CD14-positive monocyte (primary cell): ENCODE measurements at regions not wholly inside any gene's neighbourhood (a gene's known extent, or its start where the extent isn't known, plus 50 kb on each side); places are given as distances from the start of the nearest gene placed in this dataset.

Source experiments
- DNase-seq, 3 donors: peaks; one replicate each; pipeline ENCODE4 v3.0.0-alpha.2; 2011 to 2022
- H2AFZ ChIP-seq: 2 replicates; pipeline ENCODE4 v1.6.0; 2012; ENCODE audit warnings: mild to moderate bottlenecking, low read depth, low read length, inconsistent platforms; ENCODE audit not compliant: insufficient read depth, poor library complexity, severe bottlenecking
- H3K27ac ChIP-seq, 2 donors: 1 replicate in 1 of 2; 2 replicates in 1 of 2; pipeline ENCODE4 v1.5.1; 2012 to 2013; ENCODE audit warnings: low read length in 2 of 2, control low read depth in 1 of 2, inconsistent platforms in 1 of 2, low read depth in 1 of 2, mild to moderate bottlenecking in 1 of 2
- H3K27me3 ChIP-seq, 2 donors: one replicate each; pipeline versions ENCODE4 v1.6.0 to v1.6.1; 2011 to 2013; ENCODE audit warnings: low read length in 2 of 2; ENCODE audit not compliant: control insufficient read depth in 2 of 2, insufficient read depth in 2 of 2
- H3K36me3 ChIP-seq, 2 donors: replicated peaks in 1 of 2; 1 replicate in 1 of 2; 2 replicates in 1 of 2; pipeline versions ENCODE4 v1.5.1 to v1.6.1; 2012 to 2013; ENCODE audit warnings: low read length in 2 of 2, control low read depth in 1 of 2, inconsistent platforms in 1 of 2, mild to moderate bottlenecking in 1 of 2; ENCODE audit not compliant: insufficient read depth in 2 of 2, control insufficient read depth in 1 of 2
- H3K4me1 ChIP-seq, 2 donors: 1 replicate in 1 of 2; 2 replicates in 1 of 2; pipeline versions ENCODE4 v1.5.1 to v1.6.1; 2012 to 2013; ENCODE audit warnings: low read length in 2 of 2, control low read depth in 1 of 2, inconsistent platforms in 1 of 2, mild to moderate bottlenecking in 1 of 2, moderate library complexity in 1 of 2; ENCODE audit not compliant: insufficient read depth in 2 of 2, control insufficient read depth in 1 of 2
- H3K4me2 ChIP-seq: replicated peaks from 2 replicates; pipeline ENCODE3; 2012; ENCODE audit warnings: low read length, moderate library complexity, mild to moderate bottlenecking; ENCODE audit not compliant: poor library complexity, severe bottlenecking; ENCODE audit errors: extremely low read depth
- H3K4me3 ChIP-seq, 3 experiments: fragments of 200-600 bp in 1 of 3; sonication (generic) in 1 of 3; replicated peaks in 1 of 3; 1 replicate in 2 of 3; 2 replicates in 1 of 3; pipeline ENCODE4 v1.5.1; 2011 to 2013; ENCODE audit warnings: low read length in 3 of 3, mild to moderate bottlenecking in 3 of 3, control low read depth in 2 of 3, low read depth in 2 of 3, inconsistent platforms in 1 of 3, moderate library complexity in 1 of 3
- H3K79me2 ChIP-seq: 2 replicates; pipeline ENCODE4 v1.6.0; 2012; ENCODE audit warnings: mild to moderate bottlenecking, control low read depth, inconsistent platforms, low read length, moderate library complexity; ENCODE audit not compliant: insufficient read depth
- H3K9ac ChIP-seq: 2 replicates; pipeline ENCODE4 v1.6.0; 2017; ENCODE audit warnings: low read length, mild to moderate bottlenecking; ENCODE audit not compliant: insufficient read depth, poor library complexity, severe bottlenecking
- H3K9me3 ChIP-seq, 2 donors: replicated peaks in 1 of 2; 1 replicate in 1 of 2; 2 replicates in 1 of 2; pipeline versions ENCODE4 v1.5.1 to v1.6.1; 2012 to 2013; ENCODE audit warnings: low read length in 2 of 2, control low read depth in 1 of 2; ENCODE audit not compliant: control insufficient read depth in 1 of 2, insufficient read depth in 1 of 2
- H4K20me1 ChIP-seq: 2 replicates; pipeline ENCODE4 v1.6.0; 2012; ENCODE audit warnings: mild to moderate bottlenecking, low read length, control low read depth, moderate library complexity; ENCODE audit not compliant: insufficient read depth
- H3K27ac Mint-ChIP-seq, 7 donors: one replicate each; pipeline ENCODE4 v1.8.0; 2020; ENCODE audit warnings: mild to moderate bottlenecking in 7 of 7, mixed read lengths in 7 of 7, moderate library complexity in 6 of 7, inconsistent platforms in 2 of 7
- H3K27me3 Mint-ChIP-seq, 3 donors: one replicate each; pipeline ENCODE4 v1.8.0; 2021 to 2022; ENCODE audit warnings: low read depth in 3 of 3, mild to moderate bottlenecking in 3 of 3, mixed read lengths in 3 of 3, moderate library complexity in 3 of 3, inconsistent platforms in 1 of 3
- H3K36me3 Mint-ChIP-seq, 2 donors: one replicate each; pipeline ENCODE4 v1.8.0; 2020; ENCODE audit warnings: mixed read lengths in 2 of 2, inconsistent platforms in 1 of 2, mild to moderate bottlenecking in 1 of 2
- H3K4me1 Mint-ChIP-seq: one replicate; pipeline ENCODE4 v1.8.0; 2020; ENCODE audit warnings: mild to moderate bottlenecking, mixed read lengths
- H3K4me3 Mint-ChIP-seq, 2 donors: one replicate each; pipeline ENCODE4 v1.8.0; 2020; ENCODE audit warnings: mild to moderate bottlenecking in 2 of 2, mixed read lengths in 2 of 2, moderate library complexity in 1 of 2
- H3K9me3 Mint-ChIP-seq, 7 donors: one replicate each; pipeline ENCODE4 v1.8.0; 2020 to 2022; ENCODE audit warnings: mixed read lengths in 7 of 7, mild to moderate bottlenecking in 6 of 7, moderate library complexity in 6 of 7, inconsistent platforms in 2 of 7
- CTCF ChIP-seq: fragments of 200-600 bp; IDR thresholded peaks from one replicate; pipeline ENCODE4 v1.8.0; 2022; ENCODE audit warnings: antibody characterized with exemption, mild to moderate bottlenecking
- WGBS: methylation state at CpG from one replicate; pipeline ENCODE4 v1.1.5; 2013; ENCODE audit warnings: missing lambda C conversion rate; ENCODE audit not compliant: insufficient coverage; 5-methylcytosine and 5-hydroxymethylcytosine counted together
- intact Hi-C, 2 donors: fragments of 100-400 bp; cut with micrococcal nuclease; formaldehyde crosslinking; loops; one replicate each; pipeline versions ENCODE4 v1.15.0 to v1.15.1; 2023

- no peak overlapping the region for H3K4me3 ChIP-seq
- H3K9me3 Mint-ChIP-seq, result peaks cover 3 to 21% (median 8%) of the 10 kb centered on the region in 7 donors
- H3K36me3 ChIP-seq, result no peaks in the 10 kb centered on the region
- H3K4me3 Mint-ChIP-seq, result no peak overlapping the region
- TF ChIP-seq CTCF, result no peak
- no peaks in the 10 kb centered on the region for H3K4me1 Mint-ChIP-seq
- H3K27me3 ChIP-seq, result no peaks in the 10 kb centered on the region
- H3K4me2 ChIP-seq, result no peak overlapping the region
- no peak overlapping the region for H3K9ac ChIP-seq
- no peak for DNase-seq
- H2AFZ ChIP-seq, result no peak overlapping the region
- no peak overlapping the region for H3K27ac Mint-ChIP-seq
- H3K27ac ChIP-seq, result no peak overlapping the region
- H3K27me3 Mint-ChIP-seq, result no peaks in the 10 kb centered on the region
- H3K9me3 ChIP-seq, result peaks cover 0 to 3% of the 10 kb centered on the region in 2 donors
- H3K79me2 ChIP-seq, result no peaks in the 10 kb centered on the region
- no peaks in the 10 kb centered on the region for H4K20me1 ChIP-seq
- no peaks in the 10 kb centered on the region for H3K4me1 ChIP-seq
- no peaks in the 10 kb centered on the region for H3K36me3 Mint-ChIP-seq
- WGBS, result 77% methylated on average over 3 of the region's 3 CpGs
- intact Hi-C loops, result no loop called here
Observed at GRCh38 chr1:30490554-30491053, 232.8 kb downstream of the MATN1 start.

- Histone ChIP-seq H3K4me1 (no peaks in the 10 kb centered on the region), H3K36me3 (no peaks in the 10 kb centered on the region), H4K20me1 (no peaks in the 10 kb centered on the region), H3K9me3 (peaks cover 0 to 9% of the 10 kb centered on the region in 2 donors), H3K27ac (no peak overlapping the region), H3K4me3 (no peak overlapping the region), H3K4me2 (no peak overlapping the region), H3K79me2 (no peaks in the 10 kb centered on the region), H3K9ac (no peak overlapping the region), H2AFZ (no peak overlapping the region), H3K27me3 (no peaks in the 10 kb centered on the region)
- no peak for DNase-seq
- peaks cover under 1 to 21% (median 8%) of the 10 kb centered on the region in 7 donors for H3K9me3 Mint-ChIP-seq
- no peak overlapping the region for H3K4me3 Mint-ChIP-seq
- intact Hi-C loops, result no loop called here
- no peak for TF ChIP-seq CTCF
- no peak overlapping the region for H3K27ac Mint-ChIP-seq
- H3K36me3 Mint-ChIP-seq, result no peaks in the 10 kb centered on the region
- 100% methylated on average over 1 of the region's 3 CpGs for whole genome bisulfite sequencing
- H3K4me1 Mint-ChIP-seq, result no peaks in the 10 kb centered on the region
- no peaks in the 10 kb centered on the region for H3K27me3 Mint-ChIP-seq
Observed at GRCh38 chr1:30489737-30490389, 233.5 kb downstream of the MATN1 start.
